ENCODE measurements at regions not wholly inside any gene's neighbourhood (a gene's known extent, or its start where the extent isn't known, plus 50 kb on each side); places are given as distances from the start of the nearest gene placed in this dataset.

GRCh38 chr17:73770115-73770848, 126.0 kb upstream of the SDK2 start:
- H3K9me3 Mint-ChIP-seq = no peaks in the 10 kb centered on the region
- CTCF ChIA-PET = no interaction called here
- Histone ChIP-seq H3K9me3 (ENCODE audit: control insufficient read depth in 1 of 2, insufficient read depth in 1 of 2, low read length in 2 of 2) (no peaks in the 10 kb centered on the region), H3K27me3 (ENCODE audit: control insufficient read depth in 1 of 2, insufficient read depth in 2 of 2, low read length in 2 of 2) (no peaks in the 10 kb centered on the region), H3K4me3 (ENCODE audit: low read length) (no peak overlapping the region), H3K36me3 (ENCODE audit: insufficient read depth, low read length) (no peaks in the 10 kb centered on the region), H3K4me1 (ENCODE audit: insufficient read depth, low read length) (no peaks in the 10 kb centered on the region), H3K27ac (ENCODE audit: low read depth in 1 of 2, low read length in 2 of 2) (no peak overlapping the region)
- H3K4me1 Mint-ChIP-seq (ENCODE audit: low read depth) = no peaks in the 10 kb centered on the region
- H3K27ac Mint-ChIP-seq = no peak overlapping the region
- ATAC-seq (ENCODE audit: poor library complexity) (no peak), DNase-seq (no peak)
- H3K36me3 Mint-ChIP-seq (ENCODE audit: low read depth) = no peaks in the 10 kb centered on the region
- intact Hi-C loops (cut with DNase I, micrococcal nuclease) = no loop called here
- TF ChIP-seq CTCF (IDR thresholded peaks at IDR 0.05) = no peak
- no peaks in the 10 kb centered on the region for H3K27me3 Mint-ChIP-seq
- POLR2A ChIA-PET = no interaction called here
- H3K4me3 Mint-ChIP-seq = no peak overlapping the region

- Histone ChIP-seq H3K27me3 (ENCODE audit: control insufficient read depth in 1 of 2, insufficient read depth in 2 of 2, low read length in 2 of 2) (no peaks in the 10 kb centered on the region), H3K4me3 (ENCODE audit: low read length) (no peak overlapping the region), H3K36me3 (ENCODE audit: insufficient read depth, low read length) (no peaks in the 10 kb centered on the region), H3K9me3 (ENCODE audit: control insufficient read depth in 1 of 2, insufficient read depth in 1 of 2, low read length in 2 of 2) (no peaks in the 10 kb centered on the region), H3K27ac (ENCODE audit: low read depth in 1 of 2, low read length in 2 of 2) (no peak overlapping the region), H3K4me1 (ENCODE audit: insufficient read depth, low read length) (no peaks in the 10 kb centered on the region)
- TF ChIP-seq CTCF (IDR thresholded peaks at IDR 0.05) = no peak
- no peak overlapping the region for H3K27ac Mint-ChIP-seq
- no peaks in the 10 kb centered on the region for H3K27me3 Mint-ChIP-seq
- intact Hi-C loops (cut with DNase I, micrococcal nuclease) = no loop called here
- no peaks in the 10 kb centered on the region for H3K4me1 Mint-ChIP-seq (ENCODE audit: low read depth)
- ChIA-PET CTCF (no interaction called here), POLR2A (no interaction called here)
- H3K9me3 Mint-ChIP-seq = no peaks in the 10 kb centered on the region
- DNase-seq (no peak), ATAC-seq (ENCODE audit: poor library complexity) (no peak)
- H3K36me3 Mint-ChIP-seq (ENCODE audit: low read depth) = no peaks in the 10 kb centered on the region
- no peak overlapping the region for H3K4me3 Mint-ChIP-seq
Observed at GRCh38 chr17:73770849-73771229, 126.6 kb upstream of the SDK2 start.

GRCh38 chr17:73772107-73772705, 128.0 kb upstream of the SDK2 start:
- Mint-ChIP-seq H3K9me3 (no peaks in the 10 kb centered on the region), H3K4me3 (no peak overlapping the region), H3K27ac (no peak overlapping the region), H3K27me3 (no peaks in the 10 kb centered on the region), H3K4me1 (ENCODE audit: low read depth) (no peaks in the 10 kb centered on the region), H3K36me3 (ENCODE audit: low read depth) (no peaks in the 10 kb centered on the region)
- no peak for TF ChIP-seq CTCF (IDR thresholded peaks at IDR 0.05)
- ChIA-PET CTCF (no interaction called here), POLR2A (no interaction called here)
- Histone ChIP-seq H3K36me3 (ENCODE audit: insufficient read depth, low read length) (no peaks in the 10 kb centered on the region), H3K9me3 (ENCODE audit: control insufficient read depth in 1 of 2, insufficient read depth in 1 of 2, low read length in 2 of 2) (peaks cover 0 to 1% of the 10 kb centered on the region in 2 experiments), H3K27me3 (ENCODE audit: control insufficient read depth in 1 of 2, insufficient read depth in 2 of 2, low read length in 2 of 2) (no peaks in the 10 kb centered on the region), H3K4me1 (ENCODE audit: insufficient read depth, low read length) (no peaks in the 10 kb centered on the region), H3K27ac (ENCODE audit: low read depth in 1 of 2, low read length in 2 of 2) (no peak overlapping the region), H3K4me3 (ENCODE audit: low read length) (no peak overlapping the region)
- ATAC-seq (ENCODE audit: poor library complexity) = no peak
- DNase-seq = no peak
- intact Hi-C loops (cut with DNase I, micrococcal nuclease) = no loop called here

All from CD4-positive, alpha-beta T cell (primary cell).